GM12878 (cell line): ENCODE measurements at regions not wholly inside any gene's neighbourhood (a gene's known extent, or its start where the extent isn't known, plus 50 kb on each side); places are given as distances from the start of the nearest gene placed in this dataset.
"Not testable (repeated sequence)": the region's sequence is repeated elsewhere in the genome, so short reads cannot be mapped to it uniquely, and the experiment has no call there.

Source experiments
- ATAC-seq: fragments of 200-7000 bp; cut with Tn5 transposase; 3 replicates; pipeline ENCODE4 v1.9.1; 2020; ENCODE audit warnings: mild to moderate bottlenecking, moderate library complexity
- BruUV-seq: library from RNA; stranded (reverse); fragments of 400-500 nt; replicated peaks from 2 replicates; lab custom pipeline; 2021; lab: Mats Ljungman, UMichigan
- CTCF ChIA-PET: fragments of 300-600 bp; sonication (Branson Sonifier 250); formaldehyde crosslinking; extraction: SDS; loops from one replicate; lab custom pipeline; 2021; ENCODE audit warnings: inconsistent platforms; lab: Yijun Ruan, JAX
- POLR2A ChIA-PET: fragments of 350-600 bp; formaldehyde crosslinking; extraction: SDS; loops from one replicate; lab custom pipeline; 2021; ENCODE audit warnings: inconsistent platforms; lab: Charles Lee
- RAD21 ChIA-PET: fragments of 300-600 bp; sonication (Branson Sonifier 250); formaldehyde crosslinking; loops from one replicate; lab custom pipeline; 2023; ENCODE audit warnings: antibody characterized with exemption; ENCODE audit not compliant: unreplicated experiment; lab: Charles Lee
- SMC1A ChIA-PET: fragments of 300-600 bp; sonication (Branson Sonifier 250); formaldehyde crosslinking; loops from one replicate; lab custom pipeline; 2023; ENCODE audit not compliant: unreplicated experiment, uncharacterized antibody; lab: Charles Lee
- DNase-seq: peaks from one replicate; pipeline ENCODE4 v3.0.0-alpha.2; 2011; ENCODE audit warnings: low read depth, low spot score
- FAIRE-seq: peaks from 3 replicates; lab custom pipeline; 2011; peaks lifted over from hg19 to GRCh38; lab: Jason Lieb, UNC
- H2AFZ ChIP-seq: 2 replicates; pipeline ENCODE4 v1.6.0; 2011; ENCODE audit warnings: low read depth, low read length, control low read depth; ENCODE audit not compliant: control insufficient read depth
- H3K27ac ChIP-seq: 2 replicates; pipeline ENCODE4 v1.5.1; 2011; ENCODE audit warnings: control low read depth; ENCODE audit not compliant: control insufficient read depth, insufficient read depth
- H3K27me3 ChIP-seq, 2 experiments: replicated peaks in 1 of 2; 2 replicates each; pipeline versions ENCODE4 v1.6.0 to v1.6.1; 2011; ENCODE audit warnings: low read length in 1 of 2; ENCODE audit not compliant: control insufficient read depth in 2 of 2, insufficient read depth in 2 of 2
- H3K36me3 ChIP-seq, 2 experiments: 2 replicates each; pipeline ENCODE4 v1.5.1; 2011; ENCODE audit warnings: low read length in 1 of 2; ENCODE audit not compliant: control insufficient read depth in 2 of 2, insufficient read depth in 2 of 2
- H3K4me1 ChIP-seq: 2 replicates; pipeline ENCODE4 v1.6.1; 2011; ENCODE audit warnings: mild to moderate bottlenecking, low read length, moderate library complexity, mixed read lengths; ENCODE audit not compliant: control insufficient read depth, insufficient read depth
- H3K4me2 ChIP-seq: 2 replicates; pipeline ENCODE4 v1.6.0; 2011; ENCODE audit warnings: control low read depth; ENCODE audit not compliant: control insufficient read depth, insufficient read depth
- H3K4me3 ChIP-seq: fragments of 200-600 bp; sonication (generic); 2 replicates; pipeline ENCODE4 v1.5.1; 2016
- H3K79me2 ChIP-seq: 2 replicates; pipeline ENCODE4 v1.6.0; 2011; ENCODE audit warnings: low read length; ENCODE audit not compliant: control insufficient read depth, insufficient read depth
- H3K9ac ChIP-seq: 2 replicates; pipeline ENCODE4 v1.8.0; 2011; ENCODE audit warnings: low read length, control low read depth, mixed read lengths; ENCODE audit not compliant: control insufficient read depth, insufficient read depth
- H3K9me3 ChIP-seq: replicated peaks from 3 replicates; pipeline ENCODE4 v1.5.1; 2011; ENCODE audit warnings: mild to moderate bottlenecking, low read length; ENCODE audit not compliant: control insufficient read depth, insufficient read depth
- H4K20me1 ChIP-seq: 2 replicates; pipeline ENCODE4 v1.6.0; 2011; ENCODE audit not compliant: control insufficient read depth, insufficient read depth
- MTA3 ChIP-seq: IDR thresholded peaks from 2 replicates; pipeline ENCODE4 v1.6.1; 2012; ENCODE audit warnings: low read length, inconsistent platforms, borderline replicate concordance
- RAD21 ChIP-seq: IDR thresholded peaks from 2 replicates; pipeline ENCODE4 v1.6.1; 2011; ENCODE audit warnings: mild to moderate bottlenecking, low read depth, low read length, moderate library complexity; ENCODE audit not compliant: insufficient read depth
- SREBF2 ChIP-seq: IDR thresholded peaks from 2 replicates; pipeline ENCODE4 v1.6.1; 2012; ENCODE audit warnings: mild to moderate bottlenecking, low read length
- WGBS: methylation state at CpG from one replicate; pipeline ENCODE4 v1.1.6; 2016; ENCODE audit warnings: low lambda C conversion rate; ENCODE audit not compliant: insufficient replicate concordance, insufficient coverage; ENCODE audit errors: missing lambda C conversion rate; 5-methylcytosine and 5-hydroxymethylcytosine counted together
- in situ Hi-C: fragments of 300-500 bp; cut with MboI; formaldehyde crosslinking; loops from 9 replicates; pipeline ENCODE4 v1.14.3; 2018; ENCODE audit warnings: mixed read lengths
- intact Hi-C: fragments of 100-400 bp; cut with micrococcal nuclease; formaldehyde crosslinking; loops from one replicate; pipeline ENCODE4 v1.14.2; 2022; ENCODE audit not compliant: unreplicated experiment
- TF ChIP-seq, protein P1 (sequence below): IDR thresholded peaks from 2 replicates; pipeline ENCODE4 v1.6.1; 2011; ENCODE audit warnings: borderline replicate concordance, low read depth, mild to moderate bottlenecking, moderate library complexity, low read length; ENCODE audit not compliant: insufficient read depth, poor library complexity, severe bottlenecking
- TF ChIP-seq, protein P2 (sequence below): fragments of 450-650 bp; IDR thresholded peaks from 2 replicates; pipeline ENCODE4 v1.6.1; 2018; ENCODE audit warnings: borderline replicate concordance, mild to moderate bottlenecking; ENCODE audit not compliant: partially characterized antibody

DNA sequence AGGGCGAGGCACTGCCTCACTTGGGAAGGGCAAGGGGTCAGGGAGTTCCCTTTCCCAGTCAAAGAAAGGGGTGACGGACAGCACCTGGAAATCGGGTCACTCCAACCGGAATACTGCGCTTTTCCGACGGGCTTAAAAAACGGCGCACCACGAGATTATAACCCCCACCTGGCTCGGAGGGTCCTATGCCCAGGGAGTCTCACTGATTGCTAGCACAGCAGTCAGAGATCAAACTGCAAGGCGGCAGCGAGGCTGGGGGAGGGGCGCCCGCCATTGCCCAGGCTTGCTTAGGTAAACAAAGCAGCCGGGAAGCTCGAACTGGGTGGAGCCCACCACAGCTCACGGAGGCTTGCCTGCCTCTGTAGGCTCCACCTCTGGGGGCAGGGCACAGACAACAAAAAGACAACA, 366.5 kb downstream of the NR4A2 start:
- H3K36me3 ChIP-seq, BruUV-seq, H3K9me3 ChIP-seq, in situ Hi-C loops, H4K20me1 ChIP-seq, FAIRE-seq, DNase-seq, H3K9ac ChIP-seq, H3K79me2 ChIP-seq, RAD21 ChIA-PET, H3K27me3 ChIP-seq, H3K4me3 ChIP-seq, H3K4me1 ChIP-seq, H2AFZ ChIP-seq, SMC1A ChIA-PET, intact Hi-C loops, H3K27ac ChIP-seq, CTCF ChIA-PET, ATAC-seq, H3K4me2 ChIP-seq: not testable (repeated sequence)
- WGBS, result 57% methylated on average over 18 of the region's 18 CpGs
- POLR2A ChIA-PET, result interaction anchor here (0.7 kb wide), 1 partner anchor 14 kb away, joined by 3 read pairs; no protein-coding TSS in a partner anchor

DNA sequence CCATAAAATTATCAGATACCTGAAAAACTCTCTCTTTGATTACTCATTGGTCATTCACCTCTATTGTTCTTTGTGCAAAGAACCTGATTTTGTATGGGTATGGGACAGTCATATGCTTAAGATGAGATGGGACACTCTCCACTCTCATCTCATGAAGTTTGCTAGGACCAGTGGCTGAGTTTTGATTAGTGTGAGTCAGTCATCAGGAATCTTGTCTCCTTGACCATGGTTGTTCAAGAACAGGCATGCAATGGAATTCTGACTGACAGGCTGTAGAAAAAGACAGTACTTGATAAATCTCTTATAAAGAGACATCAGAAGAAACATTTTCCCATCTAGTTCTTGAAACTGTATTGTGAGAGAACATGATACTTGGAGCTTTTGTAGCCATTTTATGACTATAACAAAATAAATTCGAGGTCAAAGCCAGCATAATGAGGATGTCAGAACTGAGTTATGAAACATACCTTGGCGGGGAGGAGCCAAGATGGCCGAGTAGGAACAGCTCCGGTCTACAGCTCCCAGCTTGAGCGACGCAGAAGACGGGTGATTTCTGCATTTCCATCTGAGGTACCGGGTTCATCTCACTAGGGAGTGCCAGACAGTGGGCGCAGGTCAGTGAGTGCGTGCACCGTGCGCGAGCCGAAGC, 367.0 kb downstream of the NR4A2 start:
- no peaks in the 10 kb centered on the region for H3K4me1 ChIP-seq
- RAD21 ChIA-PET, result no interaction called here
- H2AFZ ChIP-seq, result no peak overlapping the region
- intact Hi-C loops, result no loop called here
- CTCF ChIA-PET, result no interaction called here
- SMC1A ChIA-PET, result no interaction called here
- FAIRE-seq (no peak), DNase-seq (no peak)
- no peaks in the 10 kb centered on the region for H3K27me3 ChIP-seq
- no TSS peak for BruUV-seq
- TF ChIP-seq, protein P1, sequence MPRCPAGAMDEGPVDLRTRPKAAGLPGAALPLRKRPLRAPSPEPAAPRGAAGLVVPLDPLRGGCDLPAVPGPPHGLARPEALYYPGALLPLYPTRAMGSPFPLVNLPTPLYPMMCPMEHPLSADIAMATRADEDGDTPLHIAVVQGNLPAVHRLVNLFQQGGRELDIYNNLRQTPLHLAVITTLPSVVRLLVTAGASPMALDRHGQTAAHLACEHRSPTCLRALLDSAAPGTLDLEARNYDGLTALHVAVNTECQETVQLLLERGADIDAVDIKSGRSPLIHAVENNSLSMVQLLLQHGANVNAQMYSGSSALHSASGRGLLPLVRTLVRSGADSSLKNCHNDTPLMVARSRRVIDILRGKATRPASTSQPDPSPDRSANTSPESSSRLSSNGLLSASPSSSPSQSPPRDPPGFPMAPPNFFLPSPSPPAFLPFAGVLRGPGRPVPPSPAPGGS, result no peak
- no peak for TF ChIP-seq RAD21
- TF ChIP-seq, protein P2, sequence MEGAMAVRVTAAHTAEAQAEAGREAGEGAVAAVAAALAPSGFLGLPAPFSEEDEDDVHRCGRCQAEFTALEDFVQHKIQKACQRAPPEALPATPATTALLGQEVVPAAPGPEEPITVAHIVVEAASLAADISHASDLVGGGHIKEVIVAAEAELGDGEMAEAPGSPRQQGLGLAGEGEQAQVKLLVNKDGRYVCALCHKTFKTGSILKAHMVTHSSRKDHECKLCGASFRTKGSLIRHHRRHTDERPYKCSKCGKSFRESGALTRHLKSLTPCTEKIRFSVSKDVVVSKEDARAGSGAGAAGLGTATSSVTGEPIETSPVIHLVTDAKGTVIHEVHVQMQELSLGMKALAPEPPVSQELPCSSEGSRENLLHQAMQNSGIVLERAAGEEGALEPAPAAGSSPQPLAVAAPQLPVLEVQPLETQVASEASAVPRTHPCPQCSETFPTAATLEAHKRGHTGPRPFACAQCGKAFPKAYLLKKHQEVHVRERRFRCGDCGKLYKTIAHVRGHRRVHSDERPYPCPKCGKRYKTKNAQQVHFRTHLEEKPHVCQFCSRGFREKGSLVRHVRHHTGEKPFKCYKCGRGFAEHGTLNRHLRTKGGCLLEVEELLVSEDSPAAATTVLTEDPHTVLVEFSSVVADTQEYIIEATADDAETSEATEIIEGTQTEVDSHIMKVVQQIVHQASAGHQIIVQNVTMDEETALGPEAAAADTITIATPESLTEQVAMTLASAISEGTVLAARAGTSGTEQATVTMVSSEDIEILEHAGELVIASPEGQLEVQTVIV, result no peak
- TF ChIP-seq MTA3, result no peak
- TF ChIP-seq SREBF2, result no peak
- TF ChIP-seq, all 136 proteins: peak for 0
- H3K79me2 ChIP-seq, result no peaks in the 10 kb centered on the region
- H3K4me2 ChIP-seq, result no peak overlapping the region
- H3K9ac ChIP-seq, result no peak overlapping the region
- H3K9me3 ChIP-seq, result no peaks in the 10 kb centered on the region
- 59% methylated on average over 13 of the region's 14 CpGs for WGBS
- no peaks in the 10 kb centered on the region for H4K20me1 ChIP-seq
- POLR2A ChIA-PET, result no interaction called here
- no peak overlapping the region for H3K27ac ChIP-seq
- in situ Hi-C loops, result no loop called here
- no peak overlapping the region for H3K4me3 ChIP-seq
- ATAC-seq, result no peak
- H3K36me3 ChIP-seq, result no peaks in the 10 kb centered on the region
